Sigmoid colon (tissue), 4 donors: ENCODE measurements at regions not wholly inside any gene's neighbourhood (a gene's known extent, or its start where the extent isn't known, plus 50 kb on each side); places are given as distances from the start of the nearest gene placed in this dataset.

Experiments used
- POLR2AphosphoS5 ChIP-seq, 4 donors: sonication (generic); formaldehyde crosslinking; IDR thresholded peaks; one replicate each; pipeline ENCODE4 v1.6.1; 2017; ENCODE audit warnings: antibody characterized with exemption in 4 of 4
- TF ChIP-seq, protein P1 (sequence below), 4 experiments: fragments of 450-650 bp in 3 of 4; fragments of 200-600 bp in 1 of 4; IDR thresholded peaks; one replicate each; pipeline ENCODE4 v1.5.1; 2016 to 2019; ENCODE audit warnings: antibody characterized with exemption in 4 of 4, mild to moderate bottlenecking in 3 of 4, moderate library complexity in 2 of 4

DNA sequence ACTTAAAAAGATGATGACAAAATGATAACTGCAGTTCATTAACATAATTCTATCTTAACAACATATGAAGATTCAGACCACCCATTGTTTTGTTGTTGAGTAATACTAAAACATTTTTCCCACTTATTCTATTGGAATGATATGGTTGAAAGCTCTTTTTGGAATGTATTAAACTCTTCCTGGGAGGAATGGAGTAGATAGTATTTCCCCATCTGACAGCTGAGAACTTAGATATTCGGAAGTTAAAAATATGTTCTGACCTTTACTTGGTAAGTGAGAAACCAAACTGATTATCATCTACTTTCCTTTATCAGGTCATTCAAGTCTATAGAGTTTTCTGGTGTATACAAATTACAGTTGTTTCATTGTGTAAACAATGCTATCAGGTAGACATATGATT, 452.9 kb downstream of the CSNK1G3 start:
- TF ChIP-seq, protein P1, sequence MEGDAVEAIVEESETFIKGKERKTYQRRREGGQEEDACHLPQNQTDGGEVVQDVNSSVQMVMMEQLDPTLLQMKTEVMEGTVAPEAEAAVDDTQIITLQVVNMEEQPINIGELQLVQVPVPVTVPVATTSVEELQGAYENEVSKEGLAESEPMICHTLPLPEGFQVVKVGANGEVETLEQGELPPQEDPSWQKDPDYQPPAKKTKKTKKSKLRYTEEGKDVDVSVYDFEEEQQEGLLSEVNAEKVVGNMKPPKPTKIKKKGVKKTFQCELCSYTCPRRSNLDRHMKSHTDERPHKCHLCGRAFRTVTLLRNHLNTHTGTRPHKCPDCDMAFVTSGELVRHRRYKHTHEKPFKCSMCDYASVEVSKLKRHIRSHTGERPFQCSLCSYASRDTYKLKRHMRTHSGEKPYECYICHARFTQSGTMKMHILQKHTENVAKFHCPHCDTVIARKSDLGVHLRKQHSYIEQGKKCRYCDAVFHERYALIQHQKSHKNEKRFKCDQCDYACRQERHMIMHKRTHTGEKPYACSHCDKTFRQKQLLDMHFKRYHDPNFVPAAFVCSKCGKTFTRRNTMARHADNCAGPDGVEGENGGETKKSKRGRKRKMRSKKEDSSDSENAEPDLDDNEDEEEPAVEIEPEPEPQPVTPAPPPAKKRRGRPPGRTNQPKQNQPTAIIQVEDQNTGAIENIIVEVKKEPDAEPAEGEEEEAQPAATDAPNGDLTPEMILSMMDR (IDR thresholded peaks at IDR 0.05): no peak
- TF ChIP-seq POLR2AphosphoS5 (IDR thresholded peaks at IDR 0.05): no peak
